ENCODE measurements at regions not wholly inside any gene's neighbourhood (a gene's known extent, or its start where the extent isn't known, plus 50 kb on each side); places are given as distances from the start of the nearest gene placed in this dataset.

DNA sequence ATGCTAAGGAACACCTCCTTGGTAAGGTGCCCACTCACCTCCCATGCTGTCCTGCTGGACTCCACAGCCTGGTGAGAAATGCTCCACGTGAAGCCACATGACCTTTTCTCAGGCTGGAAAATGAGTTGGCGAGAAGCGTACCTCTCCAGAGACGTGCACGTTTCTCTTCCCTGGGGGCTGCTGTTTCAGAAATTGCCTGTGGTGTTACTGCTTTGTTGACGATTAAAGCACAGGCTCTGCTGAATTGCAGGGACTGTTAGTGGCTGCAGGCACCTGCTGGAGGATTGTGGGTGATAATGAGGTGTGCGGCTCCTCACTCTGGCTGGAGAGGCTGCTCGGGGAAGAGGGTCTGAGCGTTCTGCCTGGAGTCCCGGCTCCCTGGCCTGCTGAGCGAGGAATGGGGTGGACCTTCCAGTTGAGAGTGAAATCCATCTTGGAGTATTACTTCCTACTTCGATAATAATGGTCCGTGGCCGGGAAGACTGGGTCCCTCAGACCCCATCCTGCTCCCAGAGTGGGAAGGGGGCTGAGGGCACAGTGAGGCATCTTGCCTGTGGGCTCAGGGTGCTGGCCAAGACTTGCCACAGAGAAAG is 199.3 kb upstream of the HDAC4 start:
- no peak overlapping the region for H3K27ac Mint-ChIP-seq
- ChIA-PET POLR2A (no interaction called here), CTCF (no interaction called here)
- intact Hi-C loops (cut with micrococcal nuclease) = no loop called here
- ATAC-seq (no peak), DNase-seq (peak in 1 of 9 donors; percentile 11)
- Histone ChIP-seq H3K4me1 (ENCODE audit: control insufficient read depth in 2 of 2, insufficient read depth in 2 of 2, low read length in 2 of 2) (peaks cover 4 to 21% of the 10 kb centered on the region in 2 donors), H3K9me3 (ENCODE audit: control insufficient read depth in 2 of 3, low read length in 3 of 3) (no peaks in the 10 kb centered on the region), H3K27ac (ENCODE audit: low read depth, low read length) (no peak overlapping the region), H3K36me3 (ENCODE audit: control insufficient read depth in 2 of 3, insufficient read depth in 3 of 3, low read length in 3 of 3) (no peaks in the 10 kb centered on the region), H3K27me3 (ENCODE audit: control insufficient read depth in 2 of 2, insufficient read depth in 2 of 2, low read length in 2 of 2) (no peaks in the 10 kb centered on the region), H3K4me3 (ENCODE audit: low read length) (no peak overlapping the region)
- peaks cover 0 to 5% (median 0%) of the 10 kb centered on the region in 5 donors for H3K36me3 Mint-ChIP-seq
- H3K27me3 Mint-ChIP-seq = peaks cover 0 to 10% (median 4%) of the 10 kb centered on the region in 5 donors
- H3K4me1 Mint-ChIP-seq = peaks cover 0 to 18% (median 6%) of the 10 kb centered on the region in 7 donors
- peaks cover 0 to 3% (median 0%) of the 10 kb centered on the region in 11 donors for H3K9me3 Mint-ChIP-seq
- H3K4me3 Mint-ChIP-seq = no peak overlapping the region

DNA sequence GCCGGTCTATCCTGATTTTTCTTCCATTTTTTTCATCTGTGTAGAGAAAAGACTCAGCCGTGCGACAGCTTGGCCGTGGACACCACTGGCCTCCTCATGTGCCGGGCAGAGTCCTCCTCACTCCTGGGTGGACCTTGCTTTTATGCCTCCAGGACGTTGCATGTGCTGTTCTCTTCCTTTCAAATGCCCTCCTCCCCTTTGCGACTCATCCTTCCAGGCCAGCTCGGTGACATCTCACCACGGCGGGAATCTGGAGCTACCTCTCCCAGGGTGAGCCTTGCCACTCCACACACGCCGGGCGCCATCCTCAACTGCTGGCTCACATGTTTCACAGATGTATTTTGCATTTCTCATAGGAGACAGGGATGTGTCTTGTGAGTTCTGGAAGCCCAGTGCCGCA is 198.5 kb upstream of the HDAC4 start:
- CTCF ChIA-PET = no interaction called here

DNA sequence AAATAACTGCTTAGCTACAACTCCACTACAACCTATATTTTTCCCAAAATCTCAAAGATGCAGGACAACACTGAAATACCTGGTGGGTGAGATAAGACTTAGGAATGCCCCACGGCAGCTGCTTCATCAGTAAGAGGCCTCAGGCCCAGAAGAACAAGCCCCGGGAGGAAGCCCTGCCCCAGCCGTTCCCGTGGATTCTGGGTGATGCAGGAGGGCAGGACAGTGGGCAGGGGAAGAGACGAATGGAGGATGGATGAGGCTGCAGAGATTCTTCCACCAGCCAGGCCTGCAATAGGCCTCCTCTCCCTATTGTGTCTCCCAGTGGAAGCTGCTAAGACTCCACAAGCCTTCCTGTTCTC is 197.9 kb upstream of the HDAC4 start:
- H3K4me1 ChIP-seq (ENCODE audit: control insufficient read depth in 2 of 2, insufficient read depth in 2 of 2, low read length in 2 of 2) = peaks cover 4 to 21% of the 10 kb centered on the region in 2 donors
- H3K9me3 ChIP-seq (ENCODE audit: control insufficient read depth in 2 of 3, low read length in 3 of 3) = no peaks in the 10 kb centered on the region
- intact Hi-C loops (cut with micrococcal nuclease) = no loop called here
- DNase-seq (no peak), ATAC-seq (no peak)
- POLR2A ChIA-PET = no interaction called here
- Mint-ChIP-seq H3K4me1 (peaks cover 0 to 20% (median 6%) of the 10 kb centered on the region in 7 donors), H3K4me3 (no peak overlapping the region), H3K36me3 (no peaks in the 10 kb centered on the region), H3K9me3 (peaks cover 0 to 2% (median 0%) of the 10 kb centered on the region in 11 donors), H3K27ac (no peak overlapping the region), H3K27me3 (no peaks in the 10 kb centered on the region)
- no peaks in the 10 kb centered on the region for H3K36me3 ChIP-seq (ENCODE audit: control insufficient read depth in 2 of 3, insufficient read depth in 3 of 3, low read length in 3 of 3)
- no peaks in the 10 kb centered on the region for H3K27me3 ChIP-seq (ENCODE audit: control insufficient read depth in 2 of 2, insufficient read depth in 2 of 2, low read length in 2 of 2)
- H3K27ac ChIP-seq (ENCODE audit: low read depth, low read length) = no peak overlapping the region
- CTCF ChIA-PET = no interaction called here
- no peak overlapping the region for H3K4me3 ChIP-seq (ENCODE audit: low read length)

More for the DNA sequence above, 198.5 kb upstream of the HDAC4 start:
- Histone ChIP-seq H3K4me1 (ENCODE audit: control insufficient read depth in 2 of 2, insufficient read depth in 2 of 2, low read length in 2 of 2) (peaks cover 4 to 21% of the 10 kb centered on the region in 2 donors), H3K27me3 (ENCODE audit: control insufficient read depth in 2 of 2, insufficient read depth in 2 of 2, low read length in 2 of 2) (no peaks in the 10 kb centered on the region), H3K4me3 (ENCODE audit: low read length) (no peak overlapping the region), H3K36me3 (ENCODE audit: control insufficient read depth in 2 of 3, insufficient read depth in 3 of 3, low read length in 3 of 3) (no peaks in the 10 kb centered on the region), H3K9me3 (ENCODE audit: control insufficient read depth in 2 of 3, low read length in 3 of 3) (no peaks in the 10 kb centered on the region), H3K27ac (ENCODE audit: low read depth, low read length) (no peak overlapping the region)
- peaks cover 0 to 4% (median 0%) of the 10 kb centered on the region in 5 donors for H3K27me3 Mint-ChIP-seq
- H3K27ac Mint-ChIP-seq = no peak overlapping the region
- ATAC-seq (no peak), DNase-seq (no peak)
- peaks cover 0 to 20% (median 6%) of the 10 kb centered on the region in 7 donors for H3K4me1 Mint-ChIP-seq
- H3K36me3 Mint-ChIP-seq = peaks cover 0 to 4% (median 0%) of the 10 kb centered on the region in 5 donors
- intact Hi-C loops (cut with micrococcal nuclease) = no loop called here
- POLR2A ChIA-PET = no interaction called here
- H3K9me3 Mint-ChIP-seq = peaks cover 0 to 3% (median 0%) of the 10 kb centered on the region in 11 donors
- H3K4me3 Mint-ChIP-seq = no peak overlapping the region

DNA sequence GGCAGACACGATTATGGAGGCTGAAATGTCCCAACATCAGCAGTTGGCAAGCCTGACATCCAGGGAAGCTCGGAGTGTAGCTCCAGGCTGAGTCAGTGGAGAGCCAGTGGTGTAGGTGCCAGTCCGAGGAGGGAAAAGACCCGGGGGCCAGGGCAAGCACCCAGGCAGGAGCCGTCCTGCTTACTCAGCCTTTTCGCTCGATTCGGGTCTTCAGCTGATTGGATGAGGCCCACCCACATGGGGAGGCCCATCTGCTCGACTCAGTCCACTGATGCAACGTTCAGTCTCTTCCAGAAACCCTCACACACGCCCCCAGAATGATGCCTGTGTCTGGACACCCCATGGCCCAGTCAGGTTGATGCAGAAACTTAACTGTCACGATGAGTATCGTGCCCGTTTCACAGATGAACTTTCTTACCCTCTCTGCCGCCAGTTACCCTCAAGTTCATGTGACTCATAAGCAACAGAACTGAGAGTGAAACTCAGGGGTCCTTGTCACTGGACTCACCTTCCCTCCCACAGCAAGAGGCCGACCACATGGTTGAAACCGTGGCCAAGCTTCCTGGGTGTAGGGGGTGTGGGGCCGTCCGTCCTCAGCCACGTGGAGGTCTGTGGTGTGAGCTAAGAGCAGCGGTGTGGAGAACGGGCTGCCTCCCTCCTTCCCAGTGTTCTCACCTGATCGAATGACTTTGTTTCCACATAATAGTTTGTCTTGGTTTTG is 197.4 kb upstream of the HDAC4 start:
- no peaks in the 10 kb centered on the region for H3K36me3 Mint-ChIP-seq
- H3K4me1 Mint-ChIP-seq = peaks cover 0 to 20% (median 6%) of the 10 kb centered on the region in 7 donors
- H3K27me3 ChIP-seq (ENCODE audit: control insufficient read depth in 2 of 2, insufficient read depth in 2 of 2, low read length in 2 of 2) = no peaks in the 10 kb centered on the region
- no peak overlapping the region for H3K4me3 Mint-ChIP-seq
- H3K27ac ChIP-seq (ENCODE audit: low read depth, low read length) = no peak overlapping the region
- ChIA-PET CTCF (no interaction called here), POLR2A (no interaction called here)
- DNase-seq (no peak), ATAC-seq (no peak)
- H3K4me3 ChIP-seq (ENCODE audit: low read length) = no peak overlapping the region
- no peaks in the 10 kb centered on the region for H3K9me3 ChIP-seq (ENCODE audit: control insufficient read depth in 2 of 3, low read length in 3 of 3)
- H3K27me3 Mint-ChIP-seq = no peaks in the 10 kb centered on the region
- peaks cover 4 to 20% of the 10 kb centered on the region in 2 donors for H3K4me1 ChIP-seq (ENCODE audit: control insufficient read depth in 2 of 2, insufficient read depth in 2 of 2, low read length in 2 of 2)
- H3K36me3 ChIP-seq (ENCODE audit: control insufficient read depth in 2 of 3, insufficient read depth in 3 of 3, low read length in 3 of 3) = no peaks in the 10 kb centered on the region
- intact Hi-C loops (cut with micrococcal nuclease) = no loop called here
- H3K9me3 Mint-ChIP-seq = peaks cover 0 to 5% (median 0%) of the 10 kb centered on the region in 11 donors
- H3K27ac Mint-ChIP-seq = no peak overlapping the region

DNA sequence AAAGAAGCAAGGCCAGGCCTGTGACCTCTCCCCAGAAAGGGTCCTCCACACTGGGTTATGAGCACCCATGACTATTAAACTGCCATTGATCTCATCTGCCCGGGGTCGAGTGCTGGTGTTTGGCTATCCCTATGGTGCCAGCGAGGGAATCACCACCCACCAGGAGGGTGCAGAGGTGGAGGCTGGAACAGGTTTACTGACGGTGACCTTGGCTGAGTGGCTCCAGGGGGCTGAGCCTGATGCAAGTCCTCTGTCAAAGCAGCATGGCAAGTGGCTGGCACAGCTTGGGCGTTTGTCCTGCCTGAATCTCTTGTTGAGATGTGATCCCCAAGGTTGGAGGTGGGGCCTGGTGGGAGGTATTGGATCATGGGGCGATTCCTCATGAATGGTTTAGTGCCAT is 196.4 kb upstream of the HDAC4 start:
- no peak for ATAC-seq
- no peak for DNase-seq
- Mint-ChIP-seq H3K9me3 (peaks cover 0 to 10% (median 0%) of the 10 kb centered on the region in 11 donors), H3K4me3 (no peak overlapping the region), H3K27ac (no peak overlapping the region), H3K4me1 (peaks cover 0 to 12% (median 3%) of the 10 kb centered on the region in 7 donors), H3K36me3 (no peaks in the 10 kb centered on the region), H3K27me3 (no peaks in the 10 kb centered on the region)
- no peak overlapping the region for H3K27ac ChIP-seq (ENCODE audit: low read depth, low read length)
- intact Hi-C loops (cut with micrococcal nuclease) = no loop called here
- no peaks in the 10 kb centered on the region for H3K36me3 ChIP-seq (ENCODE audit: control insufficient read depth in 2 of 3, insufficient read depth in 3 of 3, low read length in 3 of 3)
- no peaks in the 10 kb centered on the region for H3K9me3 ChIP-seq (ENCODE audit: control insufficient read depth in 2 of 3, low read length in 3 of 3)
- H3K4me1 ChIP-seq (ENCODE audit: control insufficient read depth in 2 of 2, insufficient read depth in 2 of 2, low read length in 2 of 2) = peaks cover 2 to 10% of the 10 kb centered on the region in 2 donors
- H3K27me3 ChIP-seq (ENCODE audit: control insufficient read depth in 2 of 2, insufficient read depth in 2 of 2, low read length in 2 of 2) = no peaks in the 10 kb centered on the region
- no peak overlapping the region for H3K4me3 ChIP-seq (ENCODE audit: low read length)
- ChIA-PET CTCF (interaction anchor here (0.8 kb wide), 1 partner anchor 311 kb away, joined by 3 read pairs; no protein-coding TSS in a partner anchor), POLR2A (no interaction called here)

DNA sequence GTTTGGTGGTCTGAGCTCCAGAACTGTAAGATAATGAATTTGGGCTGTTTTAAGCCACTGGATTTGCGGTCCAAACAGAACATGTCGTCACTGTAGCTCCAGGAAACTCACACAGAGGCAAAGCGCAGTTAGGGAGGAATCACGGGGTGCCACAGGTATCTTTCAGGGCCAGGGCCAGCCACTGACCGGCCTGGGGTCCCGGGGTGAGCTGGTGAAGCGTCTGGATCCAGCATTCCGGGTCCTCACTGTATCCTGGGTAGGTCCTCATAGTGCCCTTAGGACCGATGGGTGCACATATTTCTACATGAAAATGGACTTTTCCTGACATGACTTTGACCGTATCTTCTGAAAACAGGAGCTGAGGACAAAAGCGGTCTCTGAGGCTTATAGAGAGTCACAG is 196.0 kb upstream of the HDAC4 start:
- intact Hi-C loops (cut with micrococcal nuclease) = no loop called here
- H3K9me3 Mint-ChIP-seq = peaks cover 0 to 14% (median 0%) of the 10 kb centered on the region in 11 donors
- DNase-seq (no peak), ATAC-seq (no peak)
- peaks cover 0 to 6% of the 10 kb centered on the region in 2 donors for H3K4me1 ChIP-seq (ENCODE audit: control insufficient read depth in 2 of 2, insufficient read depth in 2 of 2, low read length in 2 of 2)
- H3K4me1 Mint-ChIP-seq = peaks cover 0 to 8% (median 0%) of the 10 kb centered on the region in 7 donors
- no peaks in the 10 kb centered on the region for H3K36me3 ChIP-seq (ENCODE audit: control insufficient read depth in 2 of 3, insufficient read depth in 3 of 3, low read length in 3 of 3)
- no peaks in the 10 kb centered on the region for H3K36me3 Mint-ChIP-seq
- no peaks in the 10 kb centered on the region for H3K9me3 ChIP-seq (ENCODE audit: control insufficient read depth in 2 of 3, low read length in 3 of 3)
- ChIA-PET CTCF (interaction anchor here (0.8 kb wide), 1 partner anchor 311 kb away, joined by 3 read pairs; no protein-coding TSS in a partner anchor), POLR2A (no interaction called here)
- no peak overlapping the region for H3K4me3 Mint-ChIP-seq
- H3K27me3 ChIP-seq (ENCODE audit: control insufficient read depth in 2 of 2, insufficient read depth in 2 of 2, low read length in 2 of 2) = no peaks in the 10 kb centered on the region
- H3K27me3 Mint-ChIP-seq = no peaks in the 10 kb centered on the region
- no peak overlapping the region for H3K27ac ChIP-seq (ENCODE audit: low read depth, low read length)
- H3K27ac Mint-ChIP-seq = no peak overlapping the region
- H3K4me3 ChIP-seq (ENCODE audit: low read length) = no peak overlapping the region
